Glomerular endothelial cell (primary cell): ENCODE measurements at regions not wholly inside any gene's neighbourhood (a gene's known extent, or its start where the extent isn't known, plus 50 kb on each side); places are given as distances from the start of the nearest gene placed in this dataset.
"Not testable (repeated sequence)": the region's sequence is repeated elsewhere in the genome, so short reads cannot be mapped to it uniquely, and the experiment has no call there.

Experiments used
- DNase-seq: peaks from one replicate; pipeline ENCODE4 v3.0.0-alpha.2; 2011; ENCODE audit warnings: low read depth, low spot score; ENCODE audit errors: extremely low read depth

- not testable (repeated sequence) for DNase-seq
Observed at GRCh38 chr1:72370836-72371235, 88.5 kb upstream of the NEGR1 start.

- DNase-seq: no peak
Observed at GRCh38 chr1:72369069-72369757, 86.9 kb upstream of the NEGR1 start.

GRCh38 chr1:72366466-72366865 lies 84.1 kb upstream of the NEGR1 start:
- no peak for DNase-seq

GRCh38 chr1:72365693-72366092 lies 83.4 kb upstream of the NEGR1 start:
- DNase-seq: no peak

DNA sequence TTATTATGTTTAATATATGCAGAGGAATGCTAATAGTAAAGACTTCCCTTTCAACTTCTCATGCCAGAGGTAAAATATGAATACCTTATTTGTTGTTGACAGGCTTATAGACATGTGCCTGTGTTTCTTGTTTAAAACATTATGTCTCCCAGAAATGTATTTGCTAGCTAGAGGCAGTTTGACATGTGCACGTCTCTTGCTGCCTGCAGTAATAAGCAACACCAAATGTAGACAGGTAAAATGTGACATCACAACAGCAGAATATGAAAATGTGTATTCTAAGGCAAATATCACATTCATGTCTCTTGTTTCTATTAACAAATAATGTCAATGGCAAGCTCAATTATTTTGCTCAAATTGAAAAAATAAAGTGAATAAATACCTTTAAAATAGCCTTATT lies 80.2 kb upstream of the NEGR1 start:
- no peak for DNase-seq

DNA sequence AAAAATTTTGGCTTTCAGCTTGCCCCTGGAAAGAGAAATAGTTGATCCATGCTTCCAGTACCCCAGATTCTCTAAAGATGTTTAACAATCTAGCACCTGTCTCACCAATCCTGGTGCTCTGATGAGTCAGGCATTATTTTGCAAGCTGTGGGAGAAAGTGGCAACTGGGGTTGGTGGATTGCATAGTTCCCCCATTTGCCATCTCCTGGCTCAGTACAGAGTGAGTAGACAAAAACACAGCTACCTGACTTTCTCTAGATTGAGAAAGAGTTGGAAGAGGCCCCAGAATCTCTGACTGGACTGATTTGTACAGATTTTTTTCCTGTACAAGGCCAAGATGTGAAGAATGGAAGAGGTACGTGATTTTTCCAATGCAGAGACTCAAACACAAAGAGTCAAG lies 75.1 kb upstream of the NEGR1 start:
- no peak for DNase-seq

- no peak for DNase-seq
Observed at GRCh38 chr1:72355899-72356298, 73.6 kb upstream of the NEGR1 start.

- no peak for DNase-seq
Observed at GRCh38 chr1:72341661-72342060, 59.3 kb upstream of the NEGR1 start.

DNA sequence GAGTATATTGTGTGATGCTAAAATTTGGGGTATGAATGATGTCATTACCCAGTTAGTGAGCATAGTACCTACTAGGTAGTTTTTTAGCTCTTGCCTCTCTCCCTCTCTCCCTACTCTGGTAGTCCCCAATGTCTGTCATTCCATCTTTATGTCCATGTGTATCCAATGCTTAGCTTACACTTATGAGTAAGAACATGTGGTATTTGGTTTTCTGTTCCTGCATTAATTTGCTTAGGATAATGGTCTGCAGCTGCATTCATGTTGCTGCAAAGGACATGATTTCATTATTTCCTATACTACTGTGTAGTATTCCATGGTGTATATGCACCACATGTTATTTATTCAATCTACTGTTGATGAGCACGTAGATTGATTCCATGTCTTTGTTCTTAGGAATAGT lies 54.4 kb upstream of the NEGR1 start:
- DNase-seq: no peak
